OCI-LY7 (cell line): ENCODE measurements at regions not wholly inside any gene's neighbourhood (a gene's known extent, or its start where the extent isn't known, plus 50 kb on each side); places are given as distances from the start of the nearest gene placed in this dataset.

ENCODE experiments used
- BruUV-seq: library from RNA; stranded (reverse); fragments of 400-500 nt; replicated peaks from 2 replicates; lab custom pipeline; 2021; lab: Mats Ljungman, UMichigan
- CTCF ChIA-PET: fragments of 300-600 bp; sonication (Branson Sonifier 250); formaldehyde crosslinking; loops from one replicate; lab custom pipeline; 2022; ENCODE audit warnings: antibody characterized with exemption; ENCODE audit not compliant: unreplicated experiment; lab: Charles Lee
- POLR2A ChIA-PET: fragments of 300-600 bp; sonication (Branson Sonifier 250); formaldehyde crosslinking; loops from one replicate; lab custom pipeline; 2022; ENCODE audit warnings: antibody characterized with exemption; lab: Charles Lee
- DNase-seq: peaks from one replicate; pipeline ENCODE4 v3.0.0-alpha.2; 2015; ENCODE audit warnings: low spot score
- H2AFZ ChIP-seq: fragments of 200-600 bp; sonication (generic), shearing (Covaris generic); 2 replicates; pipeline ENCODE4 v1.6.1; 2014; ENCODE audit warnings: mild to moderate bottlenecking, antibody characterized with exemption, low read length, moderate library complexity
- H3K27ac ChIP-seq: fragments of 200-600 bp; sonication (generic); 2 replicates; pipeline ENCODE4 v1.5.1; 2014; ENCODE audit warnings: mixed run types, low read depth, mild to moderate bottlenecking, moderate library complexity, low read length, inconsistent platforms; ENCODE audit not compliant: poor library complexity, severe bottlenecking
- H3K36me3 ChIP-seq: fragments of 200-600 bp; sonication (generic); 2 replicates; pipeline ENCODE4 v1.6.1; 2014; ENCODE audit warnings: mild to moderate bottlenecking, antibody characterized with exemption, low read length, moderate library complexity, mixed read lengths; ENCODE audit not compliant: insufficient read depth
- H3K4me1 ChIP-seq: fragments of 200-600 bp; sonication (generic); 2 replicates; pipeline ENCODE4 v1.5.1; 2014; ENCODE audit warnings: mild to moderate bottlenecking, low read length; ENCODE audit not compliant: insufficient read depth, poor library complexity, severe bottlenecking
- H3K4me2 ChIP-seq: fragments of 200-600 bp; sonication (generic); 2 replicates; pipeline ENCODE4 v1.6.1; 2014; ENCODE audit warnings: mild to moderate bottlenecking, low read length
- H3K4me3 ChIP-seq: fragments of 200-600 bp; sonication (generic); 2 replicates; pipeline ENCODE4 v1.5.1; 2014; ENCODE audit warnings: mild to moderate bottlenecking, low read depth, low read length; ENCODE audit not compliant: poor library complexity, severe bottlenecking
- H3K79me2 ChIP-seq: fragments of 200-600 bp; sonication (generic); 2 replicates; pipeline ENCODE4 v1.6.1; 2016; ENCODE audit warnings: low read depth, mild to moderate bottlenecking, low read length, moderate library complexity, mixed read lengths; ENCODE audit not compliant: insufficient read depth
- H3K9me2 ChIP-seq: fragments of 200-600 bp; sonication (generic); 2 replicates; pipeline ENCODE4 v1.6.1; 2016; ENCODE audit warnings: mild to moderate bottlenecking, low read length, mixed read lengths; ENCODE audit not compliant: insufficient read depth
- H3K9me3 ChIP-seq: fragments of 200-600 bp; sonication (generic); 2 replicates; pipeline ENCODE4 v1.6.1; 2014; ENCODE audit warnings: mild to moderate bottlenecking, mixed run types, low read length, mixed read lengths
- H4K20me1 ChIP-seq: fragments of 200-600 bp; sonication (generic); 2 replicates; pipeline ENCODE4 v1.6.1; 2014; ENCODE audit warnings: mild to moderate bottlenecking, antibody characterized with exemption, low read length, moderate library complexity, mixed read lengths; ENCODE audit not compliant: insufficient read depth
- EZH2phosphoT487 ChIP-seq: fragments of 200-600 bp; sonication (generic); IDR thresholded peaks from 2 replicates; pipeline ENCODE4 v1.6.1; 2018; ENCODE audit warnings: low read depth, borderline replicate concordance, mild to moderate bottlenecking, mixed run types, antibody characterized with exemption, low read length, moderate library complexity, mixed read lengths
- intact Hi-C: fragments of 100-400 bp; cut with micrococcal nuclease; formaldehyde crosslinking; loops from one replicate; pipeline ENCODE4 v1.10.0; 2022; ENCODE audit not compliant: unreplicated experiment
- TF ChIP-seq, protein P1 (sequence below): fragments of 200-600 bp; sonication (generic); conservative IDR thresholded peaks from 2 replicates; pipeline ENCODE4 v1.5.1; 2014; ENCODE audit warnings: mild to moderate bottlenecking, antibody characterized with exemption, low read length, moderate library complexity, mixed read lengths

DNA sequence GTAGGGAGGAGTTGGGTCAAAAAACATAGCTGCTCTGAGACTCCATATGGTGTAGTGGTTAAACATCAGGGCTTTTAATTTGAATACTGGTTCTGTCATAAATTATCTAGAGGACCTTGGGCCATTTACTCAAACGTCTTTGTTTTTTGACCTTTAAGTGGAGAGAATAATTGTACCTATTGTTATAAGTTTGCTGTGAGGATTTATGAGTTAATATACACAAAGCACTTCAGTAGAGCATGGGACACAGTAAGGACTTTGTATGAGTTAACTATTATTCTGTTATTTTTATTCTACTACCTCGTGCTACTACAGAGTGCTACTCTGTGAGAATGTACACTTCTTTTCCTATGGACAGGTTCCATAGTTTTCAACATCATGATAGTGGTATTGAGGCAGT lies 123.7 kb upstream of the TNC start:
- no peaks in the 10 kb centered on the region for H4K20me1 ChIP-seq
- CTCF ChIA-PET = no interaction called here
- H3K79me2 ChIP-seq = no peaks in the 10 kb centered on the region
- DNase-seq = no peak
- H3K4me2 ChIP-seq = no peak overlapping the region
- intact Hi-C loops = loop anchor here (10.0 kb wide), 1 partner anchor 63 kb away; no protein-coding TSS in a partner anchor
- no peak overlapping the region for H3K27ac ChIP-seq
- H2AFZ ChIP-seq = no peak overlapping the region
- H3K9me3 ChIP-seq = no peaks in the 10 kb centered on the region
- H3K36me3 ChIP-seq = no peaks in the 10 kb centered on the region
- no peak overlapping the region for H3K4me3 ChIP-seq
- POLR2A ChIA-PET = no interaction called here
- BruUV-seq = no TSS peak
- TF ChIP-seq, protein P1, sequence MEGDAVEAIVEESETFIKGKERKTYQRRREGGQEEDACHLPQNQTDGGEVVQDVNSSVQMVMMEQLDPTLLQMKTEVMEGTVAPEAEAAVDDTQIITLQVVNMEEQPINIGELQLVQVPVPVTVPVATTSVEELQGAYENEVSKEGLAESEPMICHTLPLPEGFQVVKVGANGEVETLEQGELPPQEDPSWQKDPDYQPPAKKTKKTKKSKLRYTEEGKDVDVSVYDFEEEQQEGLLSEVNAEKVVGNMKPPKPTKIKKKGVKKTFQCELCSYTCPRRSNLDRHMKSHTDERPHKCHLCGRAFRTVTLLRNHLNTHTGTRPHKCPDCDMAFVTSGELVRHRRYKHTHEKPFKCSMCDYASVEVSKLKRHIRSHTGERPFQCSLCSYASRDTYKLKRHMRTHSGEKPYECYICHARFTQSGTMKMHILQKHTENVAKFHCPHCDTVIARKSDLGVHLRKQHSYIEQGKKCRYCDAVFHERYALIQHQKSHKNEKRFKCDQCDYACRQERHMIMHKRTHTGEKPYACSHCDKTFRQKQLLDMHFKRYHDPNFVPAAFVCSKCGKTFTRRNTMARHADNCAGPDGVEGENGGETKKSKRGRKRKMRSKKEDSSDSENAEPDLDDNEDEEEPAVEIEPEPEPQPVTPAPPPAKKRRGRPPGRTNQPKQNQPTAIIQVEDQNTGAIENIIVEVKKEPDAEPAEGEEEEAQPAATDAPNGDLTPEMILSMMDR = no peak
- TF ChIP-seq EZH2phosphoT487 = no peak
- no peaks in the 10 kb centered on the region for H3K4me1 ChIP-seq
- H3K9me2 ChIP-seq = no peaks in the 10 kb centered on the region

GRCh38 chr9:115249488-115249887 lies 131.5 kb upstream of the TNC start:
- Histone ChIP-seq H3K36me3 (no peaks in the 10 kb centered on the region), H4K20me1 (no peaks in the 10 kb centered on the region), H3K9me3 (no peaks in the 10 kb centered on the region), H3K79me2 (no peaks in the 10 kb centered on the region), H3K4me1 (no peaks in the 10 kb centered on the region), H3K27ac (no peak overlapping the region), H3K9me2 (no peaks in the 10 kb centered on the region), H2AFZ (no peak overlapping the region), H3K4me2 (no peak overlapping the region), H3K4me3 (no peak overlapping the region)
- no peak for TF ChIP-seq EZH2phosphoT487
- TF ChIP-seq, protein P1 = no peak
- DNase-seq = no peak
- intact Hi-C loops = loop anchor here (10.0 kb wide), 1 partner anchor 55 kb away; no protein-coding TSS in a partner anchor
- no TSS peak for BruUV-seq
- POLR2A ChIA-PET = no interaction called here
- CTCF ChIA-PET = no interaction called here

DNA sequence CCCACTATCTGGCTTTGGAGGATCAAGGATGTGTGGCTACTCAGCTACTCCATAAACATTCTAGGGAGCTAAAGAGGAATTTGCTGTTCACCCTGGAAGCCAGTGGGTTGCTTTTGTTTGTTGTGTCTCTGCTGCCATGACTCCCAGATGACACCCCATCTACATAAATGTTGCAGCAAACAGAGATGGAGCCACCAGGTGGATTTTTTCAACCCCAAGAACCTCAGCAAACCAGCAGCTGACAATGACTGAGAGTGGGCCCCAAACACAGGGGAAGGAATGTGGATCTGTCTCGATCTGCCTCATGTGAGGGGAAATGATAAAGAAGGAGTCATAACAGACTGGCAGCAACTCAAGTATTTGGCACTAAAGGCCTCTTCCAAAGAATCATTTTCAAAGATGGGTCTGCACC lies 132.7 kb upstream of the TNC start:
- POLR2A ChIA-PET = no interaction called here
- Histone ChIP-seq H3K4me2 (no peak overlapping the region), H4K20me1 (no peaks in the 10 kb centered on the region), H2AFZ (no peak overlapping the region), H3K27ac (no peak overlapping the region), H3K4me3 (no peak overlapping the region), H3K9me2 (no peaks in the 10 kb centered on the region), H3K4me1 (no peaks in the 10 kb centered on the region), H3K9me3 (no peaks in the 10 kb centered on the region), H3K36me3 (no peaks in the 10 kb centered on the region), H3K79me2 (no peaks in the 10 kb centered on the region)
- CTCF ChIA-PET = no interaction called here
- DNase-seq = no peak
- no TSS peak for BruUV-seq
- TF ChIP-seq, protein P1 = no peak
- TF ChIP-seq EZH2phosphoT487 = no peak
- intact Hi-C loops = no loop called here
